T-helper 1 cell (primary cell): ENCODE measurements at regions not wholly inside any gene's neighbourhood (a gene's known extent, or its start where the extent isn't known, plus 50 kb on each side); places are given as distances from the start of the nearest gene placed in this dataset.

Experiments
- DNase-seq, 5 donors: peaks; one replicate each; pipeline ENCODE4 v3.0.0-alpha.2; 2012 to 2020

GRCh38 chr2:114139542-114139941 is 249.7 kb downstream of the ACTR3 start:
- DNase-seq = no peak

GRCh38 chr2:114156366-114157056 is 266.6 kb downstream of the ACTR3 start:
- DNase-seq = no peak

- no peak for DNase-seq
Measured at GRCh38 chr2:114157057-114157385, 267.1 kb downstream of the ACTR3 start.

GRCh38 chr2:114160263-114160981 is 270.5 kb downstream of the ACTR3 start:
- DNase-seq = no peak

- DNase-seq = no peak
Measured at GRCh38 chr2:114161371-114161770, 271.5 kb downstream of the ACTR3 start.

- DNase-seq = no peak
Measured at GRCh38 chr2:114167799-114168198, 274.6 kb upstream of the DPP10 start.

- no peak for DNase-seq
Measured at GRCh38 chr2:114170070-114170469, 272.4 kb upstream of the DPP10 start.

GRCh38 chr2:114175507-114175906 is 266.9 kb upstream of the DPP10 start:
- no peak for DNase-seq

GRCh38 chr2:114185501-114185900 is 256.9 kb upstream of the DPP10 start:
- no peak for DNase-seq

- no peak for DNase-seq
Measured at GRCh38 chr2:114192362-114192761, 250.1 kb upstream of the DPP10 start.

GRCh38 chr2:114201781-114202180 is 240.7 kb upstream of the DPP10 start:
- no peak for DNase-seq

GRCh38 chr2:114203679-114204078 is 238.8 kb upstream of the DPP10 start:
- no peak for DNase-seq

- DNase-seq = no peak
Measured at GRCh38 chr2:114213808-114214207, 228.6 kb upstream of the DPP10 start.

- no peak for DNase-seq
Measured at GRCh38 chr2:114218383-114218782, 224.1 kb upstream of the DPP10 start.

- no peak for DNase-seq
Measured at GRCh38 chr2:114219456-114219855, 223.0 kb upstream of the DPP10 start.

GRCh38 chr2:114222344-114222743 is 220.1 kb upstream of the DPP10 start:
- no peak for DNase-seq

GRCh38 chr2:114231921-114232320 is 210.5 kb upstream of the DPP10 start:
- DNase-seq = no peak

- DNase-seq = no peak
Measured at GRCh38 chr2:114237331-114237730, 205.1 kb upstream of the DPP10 start.

- no peak for DNase-seq
Measured at GRCh38 chr2:114238910-114239559, 203.4 kb upstream of the DPP10 start.

GRCh38 chr2:114248648-114249047 is 193.8 kb upstream of the DPP10 start:
- DNase-seq = no peak

- DNase-seq = no peak
Measured at GRCh38 chr2:114252713-114253112, 189.7 kb upstream of the DPP10 start.

GRCh38 chr2:114254875-114255274 is 187.6 kb upstream of the DPP10 start:
- no peak for DNase-seq

- no peak for DNase-seq
Measured at GRCh38 chr2:114259389-114259788, 183.1 kb upstream of the DPP10 start.

- DNase-seq = no peak
Measured at GRCh38 chr2:114261366-114261765, 181.1 kb upstream of the DPP10 start.
